Naive B cell (primary cell): ENCODE measurements at regions not wholly inside any gene's neighbourhood (a gene's known extent, or its start where the extent isn't known, plus 50 kb on each side); places are given as distances from the start of the nearest gene placed in this dataset.

Experiments
- ATAC-seq, 2 donors: fragments of 150-1000 bp; cut with Tn5 transposase; 2 replicates each; pipeline ENCODE4 v1.10.0; 2021; ENCODE audit warnings: low read depth in 2 of 2, mild to moderate bottlenecking in 2 of 2, moderate library complexity in 2 of 2
- DNase-seq: peaks from one replicate; pipeline ENCODE4 v3.0.0; 2022
- H3K27ac Mint-ChIP-seq, 6 donors: one replicate each; pipeline ENCODE4 v1.8.0; 2020 to 2022; ENCODE audit warnings: mild to moderate bottlenecking in 6 of 6, mixed read lengths in 6 of 6, moderate library complexity in 5 of 6, inconsistent platforms in 2 of 6
- H3K27me3 Mint-ChIP-seq, 3 donors: one replicate each; pipeline ENCODE4 v1.8.0; 2021 to 2022; ENCODE audit warnings: mixed read lengths in 3 of 3, mild to moderate bottlenecking in 1 of 3
- H3K36me3 Mint-ChIP-seq, 2 donors: one replicate each; pipeline ENCODE4 v1.8.0; 2020 to 2022; ENCODE audit warnings: mixed read lengths in 2 of 2, inconsistent platforms in 1 of 2, mild to moderate bottlenecking in 1 of 2
- H3K4me1 Mint-ChIP-seq, 3 donors: one replicate each; pipeline ENCODE4 v1.8.0; 2020 to 2022; ENCODE audit warnings: mixed read lengths in 3 of 3, inconsistent platforms in 1 of 3, mild to moderate bottlenecking in 1 of 3, moderate library complexity in 1 of 3
- H3K4me3 Mint-ChIP-seq, 8 donors: one replicate each; pipeline ENCODE4 v1.8.0; 2020 to 2022; ENCODE audit warnings: mild to moderate bottlenecking in 8 of 8, mixed read lengths in 8 of 8, moderate library complexity in 8 of 8, inconsistent platforms in 2 of 8
- H3K9me3 Mint-ChIP-seq, 7 donors: one replicate each; pipeline ENCODE4 v1.8.0; 2020 to 2022; ENCODE audit warnings: mixed read lengths in 7 of 7, mild to moderate bottlenecking in 5 of 7, inconsistent platforms in 2 of 7, moderate library complexity in 1 of 7

GRCh38 chr4:129232589-129233337 lies 136.8 kb downstream of the C4orf33 start:
- Mint-ChIP-seq H3K36me3 (no peaks in the 10 kb centered on the region), H3K27me3 (peaks cover 0 to 11% (median 10%) of the 10 kb centered on the region in 3 donors), H3K27ac (no peak overlapping the region), H3K4me1 (no peaks in the 10 kb centered on the region), H3K4me3 (no peak overlapping the region), H3K9me3 (peaks cover 0 to 2% (median 0%) of the 10 kb centered on the region in 7 donors)
- no peak for ATAC-seq
- no peak for DNase-seq

GRCh38 chr4:129233691-129234090 lies 137.7 kb downstream of the C4orf33 start:
- ATAC-seq (no peak), DNase-seq (no peak)
- Mint-ChIP-seq H3K4me1 (no peaks in the 10 kb centered on the region), H3K4me3 (no peak overlapping the region), H3K27me3 (peaks cover 0 to 11% (median 10%) of the 10 kb centered on the region in 3 donors), H3K36me3 (no peaks in the 10 kb centered on the region), H3K9me3 (peaks cover 0 to 2% (median 0%) of the 10 kb centered on the region in 7 donors), H3K27ac (no peak overlapping the region)

GRCh38 chr4:129236351-129236750 lies 140.4 kb downstream of the C4orf33 start:
- Mint-ChIP-seq H3K4me1 (no peaks in the 10 kb centered on the region), H3K9me3 (peaks cover 0 to 2% (median 0%) of the 10 kb centered on the region in 7 donors), H3K4me3 (no peak overlapping the region), H3K27me3 (peaks cover 0 to 11% (median 0%) of the 10 kb centered on the region in 3 donors), H3K36me3 (no peaks in the 10 kb centered on the region), H3K27ac (no peak overlapping the region)
- DNase-seq (no peak), ATAC-seq (no peak)

GRCh38 chr4:129239088-129239487 lies 143.1 kb downstream of the C4orf33 start:
- Mint-ChIP-seq H3K9me3 (peaks cover 0 to 6% (median 0%) of the 10 kb centered on the region in 7 donors), H3K36me3 (no peaks in the 10 kb centered on the region), H3K4me3 (no peak overlapping the region), H3K4me1 (no peaks in the 10 kb centered on the region), H3K27me3 (peaks cover 0 to 10% (median 6%) of the 10 kb centered on the region in 3 donors), H3K27ac (peak overlapping the region in 1 of 6 donors; percentile 49)
- ATAC-seq (no peak), DNase-seq (no peak)

GRCh38 chr4:129240816-129241215 lies 144.9 kb downstream of the C4orf33 start:
- ATAC-seq (no peak), DNase-seq (no peak)
- Mint-ChIP-seq H3K4me1 (no peaks in the 10 kb centered on the region), H3K4me3 (no peak overlapping the region), H3K36me3 (no peaks in the 10 kb centered on the region), H3K27me3 (peaks cover 0 to 14% (median 6%) of the 10 kb centered on the region in 3 donors), H3K27ac (no peak overlapping the region), H3K9me3 (peaks cover 0 to 4% (median 0%) of the 10 kb centered on the region in 7 donors)

- peaks cover 0 to 11% (median 9%) of the 10 kb centered on the region in 3 donors for H3K27me3 Mint-ChIP-seq
- H3K4me1 Mint-ChIP-seq = no peaks in the 10 kb centered on the region
- ATAC-seq (no peak), DNase-seq (no peak)
- H3K9me3 Mint-ChIP-seq = peaks cover 0 to 4% (median 0%) of the 10 kb centered on the region in 7 donors
- H3K36me3 Mint-ChIP-seq = no peaks in the 10 kb centered on the region
- no peak overlapping the region for H3K4me3 Mint-ChIP-seq
- no peak overlapping the region for H3K27ac Mint-ChIP-seq
Observed at GRCh38 chr4:129246145-129246544, 150.2 kb downstream of the C4orf33 start.

- no peak overlapping the region for H3K4me3 Mint-ChIP-seq
- H3K4me1 Mint-ChIP-seq = no peaks in the 10 kb centered on the region
- H3K36me3 Mint-ChIP-seq = no peaks in the 10 kb centered on the region
Observed at GRCh38 chr4:129246910-129247461, 151.0 kb downstream of the C4orf33 start.

GRCh38 chr4:129248621-129249020 lies 152.7 kb downstream of the C4orf33 start:
- Mint-ChIP-seq H3K27me3 (peaks cover 0 to 5% (median 4%) of the 10 kb centered on the region in 3 donors), H3K27ac (no peak overlapping the region), H3K36me3 (no peaks in the 10 kb centered on the region), H3K4me1 (no peaks in the 10 kb centered on the region), H3K4me3 (no peak overlapping the region), H3K9me3 (no peaks in the 10 kb centered on the region)
- ATAC-seq (no peak), DNase-seq (no peak)

More at GRCh38 chr4:129246910-129247461, 151.0 kb downstream of the C4orf33 start:
- no peak overlapping the region for H3K27ac Mint-ChIP-seq
- ATAC-seq (no peak), DNase-seq (no peak)
- H3K9me3 Mint-ChIP-seq = peaks cover 0 to 4% (median 0%) of the 10 kb centered on the region in 7 donors
- peaks cover 0 to 11% (median 9%) of the 10 kb centered on the region in 3 donors for H3K27me3 Mint-ChIP-seq

GRCh38 chr4:129254126-129254525 lies 158.2 kb downstream of the C4orf33 start:
- no peak for ATAC-seq
- Mint-ChIP-seq H3K36me3 (no peaks in the 10 kb centered on the region), H3K4me1 (no peaks in the 10 kb centered on the region), H3K27me3 (no peaks in the 10 kb centered on the region), H3K9me3 (peaks cover 2 to 6% (median 2%) of the 10 kb centered on the region in 7 donors), H3K4me3 (no peak overlapping the region), H3K27ac (no peak overlapping the region)
- DNase-seq = no peak

GRCh38 chr4:129254526-129254925 lies 158.6 kb downstream of the C4orf33 start:
- Mint-ChIP-seq H3K36me3 (no peaks in the 10 kb centered on the region), H3K4me1 (no peaks in the 10 kb centered on the region), H3K27ac (no peak overlapping the region), H3K27me3 (no peaks in the 10 kb centered on the region), H3K9me3 (peaks cover 2 to 6% (median 2%) of the 10 kb centered on the region in 7 donors), H3K4me3 (no peak overlapping the region)
- ATAC-seq (no peak), DNase-seq (no peak)

- Mint-ChIP-seq H3K4me1 (peaks cover 0 to 6% (median 3%) of the 10 kb centered on the region in 3 donors), H3K27ac (no peak overlapping the region), H3K27me3 (no peaks in the 10 kb centered on the region), H3K9me3 (peaks cover 0 to 4% (median 0%) of the 10 kb centered on the region in 7 donors), H3K36me3 (no peaks in the 10 kb centered on the region), H3K4me3 (no peak overlapping the region)
- DNase-seq = no peak
- ATAC-seq = no peak
Observed at GRCh38 chr4:129261584-129261983, 165.6 kb downstream of the C4orf33 start.

- DNase-seq (no peak), ATAC-seq (no peak)
- Mint-ChIP-seq H3K36me3 (no peaks in the 10 kb centered on the region), H3K4me3 (peak overlapping the region in 1 of 8 donors; percentile 3), H3K4me1 (peaks cover 0 to 6% (median 3%) of the 10 kb centered on the region in 3 donors), H3K9me3 (peaks cover 0 to 4% (median 0%) of the 10 kb centered on the region in 7 donors), H3K27me3 (peaks cover 0 to 4% (median 0%) of the 10 kb centered on the region in 3 donors), H3K27ac (no peak overlapping the region)
Observed at GRCh38 chr4:129264008-129264657, 168.2 kb downstream of the C4orf33 start.

- H3K27ac Mint-ChIP-seq = no peak overlapping the region
- DNase-seq (no peak), ATAC-seq (no peak)
- no peaks in the 10 kb centered on the region for H3K4me1 Mint-ChIP-seq
- no peaks in the 10 kb centered on the region for H3K36me3 Mint-ChIP-seq
- H3K9me3 Mint-ChIP-seq = no peaks in the 10 kb centered on the region
- H3K4me3 Mint-ChIP-seq = no peak overlapping the region
- H3K27me3 Mint-ChIP-seq = no peaks in the 10 kb centered on the region
Observed at GRCh38 chr4:129278868-129279267, 182.9 kb downstream of the C4orf33 start.
